ENCODE measurements at regions not wholly inside any gene's neighbourhood (a gene's known extent, or its start where the extent isn't known, plus 50 kb on each side); places are given as distances from the start of the nearest gene placed in this dataset.
A peak's percentile ranks its signal among the peaks of the same experiment; 100 is the strongest.

DNA sequence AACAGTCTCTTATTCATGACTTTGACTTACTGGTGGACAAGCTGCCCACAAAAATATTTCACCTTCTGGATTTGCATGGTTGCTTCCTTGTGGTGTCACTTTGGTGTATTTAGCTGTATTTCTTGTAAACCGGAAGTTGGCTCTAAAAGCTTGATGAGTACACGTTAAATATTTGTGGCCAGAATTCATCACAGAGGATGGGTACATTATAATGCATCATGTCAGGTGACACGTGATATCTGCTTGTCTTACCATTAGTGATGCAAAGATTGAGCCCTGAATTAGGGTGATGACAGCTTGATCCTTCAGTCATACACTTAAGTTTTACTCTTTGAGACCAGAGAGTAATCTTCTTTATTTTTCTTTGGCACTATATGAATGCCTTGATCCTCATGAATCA lies 188.3 kb upstream of the RPS6KA3 start:
- no peak for DNase-seq (ENCODE audit: extremely low read depth, insufficient read length)
- H3K27me3 ChIP-seq (replicated peaks; ENCODE audit: control insufficient read depth, insufficient read depth, low read length), result no peaks in the 10 kb centered on the region
- no peak overlapping the region for H3K4me3 ChIP-seq (replicated peaks; ENCODE audit: low read depth, low read length)
- TF ChIP-seq, protein P1, sequence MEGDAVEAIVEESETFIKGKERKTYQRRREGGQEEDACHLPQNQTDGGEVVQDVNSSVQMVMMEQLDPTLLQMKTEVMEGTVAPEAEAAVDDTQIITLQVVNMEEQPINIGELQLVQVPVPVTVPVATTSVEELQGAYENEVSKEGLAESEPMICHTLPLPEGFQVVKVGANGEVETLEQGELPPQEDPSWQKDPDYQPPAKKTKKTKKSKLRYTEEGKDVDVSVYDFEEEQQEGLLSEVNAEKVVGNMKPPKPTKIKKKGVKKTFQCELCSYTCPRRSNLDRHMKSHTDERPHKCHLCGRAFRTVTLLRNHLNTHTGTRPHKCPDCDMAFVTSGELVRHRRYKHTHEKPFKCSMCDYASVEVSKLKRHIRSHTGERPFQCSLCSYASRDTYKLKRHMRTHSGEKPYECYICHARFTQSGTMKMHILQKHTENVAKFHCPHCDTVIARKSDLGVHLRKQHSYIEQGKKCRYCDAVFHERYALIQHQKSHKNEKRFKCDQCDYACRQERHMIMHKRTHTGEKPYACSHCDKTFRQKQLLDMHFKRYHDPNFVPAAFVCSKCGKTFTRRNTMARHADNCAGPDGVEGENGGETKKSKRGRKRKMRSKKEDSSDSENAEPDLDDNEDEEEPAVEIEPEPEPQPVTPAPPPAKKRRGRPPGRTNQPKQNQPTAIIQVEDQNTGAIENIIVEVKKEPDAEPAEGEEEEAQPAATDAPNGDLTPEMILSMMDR (IDR thresholded peaks at IDR 0.05; ENCODE audit: insufficient read depth, low read length, poor library complexity, severe bottlenecking), result no peak
- H3K36me3 ChIP-seq (ENCODE audit: control insufficient read depth, insufficient read depth, low read length), result no peaks in the 10 kb centered on the region

DNA sequence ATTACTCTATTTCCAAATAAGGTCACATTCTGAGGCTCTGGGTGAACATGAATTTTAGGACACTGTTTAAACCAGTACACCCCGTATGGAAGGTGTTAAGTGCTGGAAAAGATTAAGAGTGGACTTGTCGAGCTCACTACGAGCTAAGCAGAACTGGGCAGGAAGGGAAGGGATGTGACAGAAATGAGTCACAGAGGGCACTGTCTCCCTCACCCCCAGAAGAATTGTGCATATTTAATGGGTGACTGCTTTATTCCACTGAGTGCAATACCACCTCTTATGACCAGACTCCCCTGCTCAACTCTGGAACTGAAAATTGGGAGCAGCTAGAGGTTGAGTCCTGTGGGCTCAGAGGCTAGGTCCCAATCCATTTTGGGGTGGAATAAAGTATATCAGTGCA lies 187.4 kb upstream of the RPS6KA3 start:
- DNase-seq (ENCODE audit: extremely low read depth, insufficient read length), result no peak
- no peaks in the 10 kb centered on the region for H3K27me3 ChIP-seq (replicated peaks; ENCODE audit: control insufficient read depth, insufficient read depth, low read length)
- TF ChIP-seq, protein P1 (IDR thresholded peaks at IDR 0.05; ENCODE audit: insufficient read depth, low read length, poor library complexity, severe bottlenecking), result no peak
- H3K4me3 ChIP-seq (replicated peaks; ENCODE audit: low read depth, low read length), result no peak overlapping the region
- H3K36me3 ChIP-seq (ENCODE audit: control insufficient read depth, insufficient read depth, low read length), result no peaks in the 10 kb centered on the region

DNA sequence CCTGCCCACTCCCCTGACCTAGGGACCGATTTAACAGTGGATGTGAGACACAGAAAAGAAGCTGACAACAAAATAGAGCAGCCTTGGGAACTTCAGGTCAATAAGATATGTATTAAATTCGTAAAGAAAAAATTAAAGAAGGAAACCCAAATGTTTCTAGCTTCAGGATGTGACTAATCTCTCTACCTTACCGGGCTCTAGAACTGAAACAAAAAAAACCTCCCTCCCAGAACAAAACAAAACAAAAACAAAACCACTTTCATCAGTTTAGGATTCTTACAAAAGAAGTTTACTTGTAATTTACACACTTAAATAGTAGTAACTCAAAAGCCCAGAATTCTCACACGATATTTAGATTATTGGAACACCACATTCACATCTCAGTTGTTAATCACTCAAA lies 185.8 kb upstream of the RPS6KA3 start:
- Histone ChIP-seq H3K27me3 (replicated peaks; ENCODE audit: control insufficient read depth, insufficient read depth, low read length) (no peaks in the 10 kb centered on the region), H3K4me3 (replicated peaks; ENCODE audit: low read depth, low read length) (no peak overlapping the region), H3K36me3 (ENCODE audit: control insufficient read depth, insufficient read depth, low read length) (no peaks in the 10 kb centered on the region)
- TF ChIP-seq, protein P1 (IDR thresholded peaks at IDR 0.05; ENCODE audit: insufficient read depth, low read length, poor library complexity, severe bottlenecking), result no peak
- DNase-seq (ENCODE audit: extremely low read depth, insufficient read length), result no peak

DNA sequence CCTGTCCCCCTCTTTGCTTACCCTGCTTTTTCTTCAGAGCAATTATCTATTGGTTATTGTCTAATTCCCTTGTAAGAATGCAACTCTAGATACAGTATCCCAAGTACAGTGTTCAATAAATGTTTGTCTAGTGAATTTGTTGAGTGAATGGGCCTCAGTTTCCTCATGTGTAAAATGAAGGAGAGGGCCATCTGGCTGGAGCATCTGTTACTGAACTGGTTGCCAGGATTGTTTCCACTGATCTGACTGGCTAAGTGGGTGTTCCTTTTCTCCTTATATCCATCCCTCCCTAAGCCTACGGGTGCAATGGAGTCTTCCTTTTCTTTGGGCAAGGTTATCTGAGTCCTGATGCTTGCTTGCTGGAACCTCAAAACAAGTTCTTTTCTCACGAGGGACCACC lies 185.2 kb upstream of the RPS6KA3 start:
- Histone ChIP-seq H3K36me3 (ENCODE audit: control insufficient read depth, insufficient read depth, low read length) (no peaks in the 10 kb centered on the region), H3K4me3 (replicated peaks; ENCODE audit: low read depth, low read length) (no peak overlapping the region), H3K27me3 (replicated peaks; ENCODE audit: control insufficient read depth, insufficient read depth, low read length) (no peaks in the 10 kb centered on the region)
- no peak for DNase-seq (ENCODE audit: extremely low read depth, insufficient read length)
- TF ChIP-seq, protein P1 (IDR thresholded peaks at IDR 0.05; ENCODE audit: insufficient read depth, low read length, poor library complexity, severe bottlenecking), result no peak

DNA sequence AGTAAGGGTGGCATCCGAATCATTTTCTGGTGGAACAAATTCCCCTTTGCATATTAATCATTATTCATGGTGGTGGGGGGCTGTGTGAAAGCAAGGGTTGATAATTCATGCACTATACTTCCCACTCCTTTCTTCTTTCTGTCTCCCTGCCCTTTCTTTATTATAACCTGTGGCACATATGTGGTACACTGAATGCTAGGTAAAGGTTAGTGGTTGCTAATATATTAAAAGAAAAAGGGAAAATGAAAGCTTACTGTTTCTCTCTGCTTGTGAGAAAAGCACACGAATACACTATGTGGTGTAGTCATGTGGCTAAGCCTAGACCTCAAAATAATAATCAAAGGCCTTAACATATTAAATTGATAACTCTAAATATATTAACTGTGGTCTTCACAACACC lies 178.4 kb upstream of the RPS6KA3 start:
- no peaks in the 10 kb centered on the region for H3K27me3 ChIP-seq (replicated peaks; ENCODE audit: control insufficient read depth, insufficient read depth, low read length)
- TF ChIP-seq, protein P1 (IDR thresholded peaks at IDR 0.05; ENCODE audit: insufficient read depth, low read length, poor library complexity, severe bottlenecking), result no peak
- no peak overlapping the region for H3K4me3 ChIP-seq (replicated peaks; ENCODE audit: low read depth, low read length)
- no peak for DNase-seq (ENCODE audit: extremely low read depth, insufficient read length)
- no peaks in the 10 kb centered on the region for H3K36me3 ChIP-seq (ENCODE audit: control insufficient read depth, insufficient read depth, low read length)

DNA sequence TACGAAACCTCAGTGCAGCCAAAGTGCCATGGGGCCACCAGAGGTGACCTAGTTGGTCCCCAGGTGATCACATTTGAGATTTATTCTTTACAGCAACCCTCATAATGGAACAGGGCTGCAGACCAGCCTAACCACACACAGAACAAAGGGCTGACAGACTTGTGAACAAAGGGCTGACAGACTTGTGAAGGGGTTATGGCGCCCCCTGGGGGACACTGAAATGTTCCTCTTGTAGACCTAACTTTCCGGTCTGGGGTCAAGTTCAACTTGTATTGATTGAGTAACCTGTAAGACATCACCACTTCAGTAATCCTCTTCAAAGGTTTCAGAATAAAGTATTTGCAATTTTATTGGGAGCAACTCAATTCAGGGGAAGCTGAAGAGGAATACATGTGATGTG lies 175.9 kb upstream of the RPS6KA3 start:
- TF ChIP-seq, protein P1 (IDR thresholded peaks at IDR 0.05; ENCODE audit: insufficient read depth, low read length, poor library complexity, severe bottlenecking), result peak; percentile 74
- peak; percentile 20 for DNase-seq (ENCODE audit: extremely low read depth, insufficient read length)
- Histone ChIP-seq H3K27me3 (replicated peaks; ENCODE audit: control insufficient read depth, insufficient read depth, low read length) (no peaks in the 10 kb centered on the region), H3K36me3 (ENCODE audit: control insufficient read depth, insufficient read depth, low read length) (no peaks in the 10 kb centered on the region), H3K4me3 (replicated peaks; ENCODE audit: low read depth, low read length) (no peak overlapping the region)
